ENCODE measurements at regions not wholly inside any gene's neighbourhood (a gene's known extent, or its start where the extent isn't known, plus 50 kb on each side); places are given as distances from the start of the nearest gene placed in this dataset.

GRCh38 chr5:71953866-71954265 lies 153.4 kb upstream of the MAP1B start:
- intact Hi-C loops (cut with DNase I; ENCODE audit: low total_unique reads): no loop called here
- 83 to 94% methylated on average over 8 of the region's 8 CpGs for WGBS, 2 donors
- Histone ChIP-seq H3K27ac (no peak overlapping the region), H3K4me1 (no peaks in the 10 kb centered on the region), H3K27me3 (no peaks in the 10 kb centered on the region), H3K36me3 (ENCODE audit: low read depth, missing control alignments) (no peaks in the 10 kb centered on the region), H3K9me3 (no peaks in the 10 kb centered on the region), H3K4me3 (no peak overlapping the region)
- no peak for TF ChIP-seq POLR2A (IDR thresholded peaks at IDR 0.05)
- no peak for TF ChIP-seq CTCF (IDR thresholded peaks at IDR 0.05)
- DNase-seq: no peak

DNA sequence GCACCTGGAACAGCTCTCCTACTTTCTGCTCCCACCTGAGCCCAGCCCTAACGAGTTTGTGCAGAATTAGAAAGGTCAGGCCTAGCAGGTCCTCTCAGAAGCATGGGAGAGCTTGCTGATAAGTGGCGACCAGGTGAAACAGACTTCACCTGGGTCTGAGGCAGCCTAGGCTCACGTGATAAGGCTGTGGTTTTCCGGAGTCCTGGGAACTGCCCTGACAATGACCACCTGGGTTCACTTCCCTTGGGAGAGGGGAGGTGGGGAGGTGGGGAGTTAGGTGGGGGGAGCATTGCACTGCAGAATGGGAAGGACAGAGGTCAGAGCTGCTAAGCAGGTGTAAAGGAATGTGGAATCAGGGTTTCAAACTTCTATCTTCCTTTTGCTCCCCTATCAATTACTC lies 152.9 kb upstream of the MAP1B start:
- intact Hi-C loops (cut with DNase I; ENCODE audit: low total_unique reads): no loop called here
- H3K9me3 ChIP-seq: no peaks in the 10 kb centered on the region
- H3K4me3 ChIP-seq: no peak overlapping the region
- no peaks in the 10 kb centered on the region for H3K27me3 ChIP-seq
- no peak overlapping the region for H3K27ac ChIP-seq
- TF ChIP-seq POLR2A (IDR thresholded peaks at IDR 0.05) (no peak), CTCF (IDR thresholded peaks at IDR 0.05) (no peak)
- no peaks in the 10 kb centered on the region for H3K4me1 ChIP-seq
- 71 to 84% methylated on average over 4 of the region's 4 CpGs for WGBS, 2 donors
- H3K36me3 ChIP-seq (ENCODE audit: low read depth, missing control alignments): no peaks in the 10 kb centered on the region
- no peak for DNase-seq

DNA sequence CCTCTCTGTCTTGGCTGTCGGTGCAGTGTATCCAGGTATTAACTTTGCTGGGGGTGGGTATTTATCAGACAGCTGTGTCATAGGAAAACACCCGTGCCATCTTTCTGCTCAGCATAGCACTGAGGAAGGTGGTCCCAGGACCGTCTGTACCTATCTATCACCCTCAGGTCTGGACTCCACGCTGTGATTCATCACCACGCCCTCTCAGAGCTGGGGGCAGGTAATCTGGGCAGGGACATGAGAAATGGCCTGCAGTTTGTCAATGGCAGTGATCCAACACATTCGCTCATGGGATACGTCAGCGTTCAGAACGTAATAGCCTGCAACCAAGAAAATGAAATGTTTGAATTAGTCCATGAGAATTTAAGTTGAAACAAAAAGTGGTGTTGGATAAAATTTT lies 151.6 kb upstream of the MAP1B start:
- no peaks in the 10 kb centered on the region for H3K4me1 ChIP-seq
- TF ChIP-seq CTCF (IDR thresholded peaks at IDR 0.05) (no peak), POLR2A (IDR thresholded peaks at IDR 0.05) (no peak)
- no peak overlapping the region for H3K27ac ChIP-seq
- no peaks in the 10 kb centered on the region for H3K27me3 ChIP-seq
- no peaks in the 10 kb centered on the region for H3K36me3 ChIP-seq (ENCODE audit: low read depth, missing control alignments)
- no peak overlapping the region for H3K4me3 ChIP-seq
- intact Hi-C loops (cut with DNase I; ENCODE audit: low total_unique reads): no loop called here
- 91 to 93% methylated on average over 9 of the region's 9 CpGs for WGBS, 2 donors
- no peak for DNase-seq
- H3K9me3 ChIP-seq: no peaks in the 10 kb centered on the region

DNA sequence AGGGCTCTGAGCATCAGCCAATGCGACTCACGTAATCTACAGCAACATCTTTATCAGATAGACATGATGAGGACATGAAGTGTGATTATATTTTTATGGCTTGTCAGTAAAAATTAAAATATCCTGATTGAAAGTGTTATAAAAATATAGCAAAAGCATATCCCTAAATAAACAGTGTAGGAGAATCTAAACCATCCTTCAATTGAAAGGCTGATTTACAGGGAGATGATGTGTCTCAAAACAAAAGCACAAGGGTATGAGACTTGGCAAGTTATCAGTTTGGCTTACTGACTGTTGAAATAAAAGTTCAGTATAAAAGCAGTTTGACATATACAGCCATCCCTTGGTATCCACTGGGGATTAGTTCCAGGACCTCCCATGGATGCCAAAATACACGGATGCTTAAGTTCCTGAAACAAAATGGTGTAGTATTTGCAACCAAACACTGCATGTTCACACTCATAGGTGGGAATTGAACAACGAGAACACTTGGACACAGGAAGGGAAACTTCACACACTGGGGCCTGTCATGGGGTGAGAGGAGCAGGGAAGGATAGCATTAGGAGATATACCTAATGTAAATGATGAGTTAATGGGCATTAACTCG lies 149.9 kb upstream of the MAP1B start:
- WGBS, 2 donors: 64 to 76% methylated on average over 5 of the region's 5 CpGs
- Histone ChIP-seq H3K36me3 (ENCODE audit: low read depth, missing control alignments) (no peaks in the 10 kb centered on the region), H3K4me3 (no peak overlapping the region), H3K27ac (no peak overlapping the region), H3K4me1 (no peaks in the 10 kb centered on the region), H3K27me3 (no peaks in the 10 kb centered on the region), H3K9me3 (no peaks in the 10 kb centered on the region)
- TF ChIP-seq CTCF (IDR thresholded peaks at IDR 0.05): no peak
- no peak for TF ChIP-seq POLR2A (IDR thresholded peaks at IDR 0.05)
- no peak for DNase-seq
- intact Hi-C loops (cut with DNase I; ENCODE audit: low total_unique reads): no loop called here

DNA sequence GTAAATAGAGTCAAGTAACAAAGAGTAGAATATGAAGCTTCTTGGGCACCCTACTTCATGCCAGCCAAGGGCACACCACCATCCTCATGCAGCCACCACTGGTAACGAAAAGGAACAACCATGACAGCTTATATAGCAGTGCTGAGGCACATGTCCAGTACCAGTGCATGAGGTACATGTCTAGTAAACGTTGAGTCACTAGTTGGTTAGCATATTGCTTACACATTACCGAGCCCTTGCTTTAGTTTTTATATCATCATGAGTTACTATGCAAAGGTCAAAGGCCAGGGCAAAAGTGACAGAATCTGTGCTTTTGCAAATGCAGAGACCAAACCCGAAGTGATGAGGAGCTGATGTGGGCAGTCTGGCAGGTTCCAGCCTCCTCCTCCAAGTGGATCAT lies 147.1 kb upstream of the MAP1B start:
- no peaks in the 10 kb centered on the region for H3K27me3 ChIP-seq
- 83 to 93% methylated on average over 4 of the region's 4 CpGs for WGBS, 2 donors
- intact Hi-C loops (cut with DNase I; ENCODE audit: low total_unique reads): no loop called here
- no peak for DNase-seq
- no peaks in the 10 kb centered on the region for H3K36me3 ChIP-seq (ENCODE audit: low read depth, missing control alignments)
- H3K4me1 ChIP-seq: no peaks in the 10 kb centered on the region
- H3K27ac ChIP-seq: no peak overlapping the region
- H3K4me3 ChIP-seq: no peak overlapping the region
- H3K9me3 ChIP-seq: no peaks in the 10 kb centered on the region
- TF ChIP-seq POLR2A (IDR thresholded peaks at IDR 0.05) (no peak), CTCF (IDR thresholded peaks at IDR 0.05) (no peak)

Data from testis (tissue), 2 donors.